CD14-positive monocyte (primary cell): ENCODE measurements at regions not wholly inside any gene's neighbourhood (a gene's known extent, or its start where the extent isn't known, plus 50 kb on each side); places are given as distances from the start of the nearest gene placed in this dataset.

Experiments used
- DNase-seq, 3 donors: peaks; one replicate each; pipeline ENCODE4 v3.0.0-alpha.2; 2011 to 2022
- H2AFZ ChIP-seq: 2 replicates; pipeline ENCODE4 v1.6.0; 2012; ENCODE audit warnings: mild to moderate bottlenecking, low read depth, low read length, inconsistent platforms; ENCODE audit not compliant: insufficient read depth, poor library complexity, severe bottlenecking
- H3K27ac ChIP-seq, 2 donors: 1 replicate in 1 of 2; 2 replicates in 1 of 2; pipeline ENCODE4 v1.5.1; 2012 to 2013; ENCODE audit warnings: low read length in 2 of 2, control low read depth in 1 of 2, inconsistent platforms in 1 of 2, low read depth in 1 of 2, mild to moderate bottlenecking in 1 of 2
- H3K27me3 ChIP-seq, 2 donors: one replicate each; pipeline versions ENCODE4 v1.6.0 to v1.6.1; 2011 to 2013; ENCODE audit warnings: low read length in 2 of 2; ENCODE audit not compliant: control insufficient read depth in 2 of 2, insufficient read depth in 2 of 2
- H3K36me3 ChIP-seq, 2 donors: replicated peaks in 1 of 2; 1 replicate in 1 of 2; 2 replicates in 1 of 2; pipeline versions ENCODE4 v1.5.1 to v1.6.1; 2012 to 2013; ENCODE audit warnings: low read length in 2 of 2, control low read depth in 1 of 2, inconsistent platforms in 1 of 2, mild to moderate bottlenecking in 1 of 2; ENCODE audit not compliant: insufficient read depth in 2 of 2, control insufficient read depth in 1 of 2
- H3K4me1 ChIP-seq, 2 donors: 1 replicate in 1 of 2; 2 replicates in 1 of 2; pipeline versions ENCODE4 v1.5.1 to v1.6.1; 2012 to 2013; ENCODE audit warnings: low read length in 2 of 2, control low read depth in 1 of 2, inconsistent platforms in 1 of 2, mild to moderate bottlenecking in 1 of 2, moderate library complexity in 1 of 2; ENCODE audit not compliant: insufficient read depth in 2 of 2, control insufficient read depth in 1 of 2
- H3K4me2 ChIP-seq: replicated peaks from 2 replicates; pipeline ENCODE3; 2012; ENCODE audit warnings: low read length, moderate library complexity, mild to moderate bottlenecking; ENCODE audit not compliant: poor library complexity, severe bottlenecking; ENCODE audit errors: extremely low read depth
- H3K4me3 ChIP-seq, 3 experiments: fragments of 200-600 bp in 1 of 3; sonication (generic) in 1 of 3; replicated peaks in 1 of 3; 1 replicate in 2 of 3; 2 replicates in 1 of 3; pipeline ENCODE4 v1.5.1; 2011 to 2013; ENCODE audit warnings: low read length in 3 of 3, mild to moderate bottlenecking in 3 of 3, control low read depth in 2 of 3, low read depth in 2 of 3, inconsistent platforms in 1 of 3, moderate library complexity in 1 of 3
- H3K79me2 ChIP-seq: 2 replicates; pipeline ENCODE4 v1.6.0; 2012; ENCODE audit warnings: mild to moderate bottlenecking, control low read depth, inconsistent platforms, low read length, moderate library complexity; ENCODE audit not compliant: insufficient read depth
- H3K9ac ChIP-seq: 2 replicates; pipeline ENCODE4 v1.6.0; 2017; ENCODE audit warnings: low read length, mild to moderate bottlenecking; ENCODE audit not compliant: insufficient read depth, poor library complexity, severe bottlenecking
- H3K9me3 ChIP-seq, 2 donors: replicated peaks in 1 of 2; 1 replicate in 1 of 2; 2 replicates in 1 of 2; pipeline versions ENCODE4 v1.5.1 to v1.6.1; 2012 to 2013; ENCODE audit warnings: low read length in 2 of 2, control low read depth in 1 of 2; ENCODE audit not compliant: control insufficient read depth in 1 of 2, insufficient read depth in 1 of 2
- H4K20me1 ChIP-seq: 2 replicates; pipeline ENCODE4 v1.6.0; 2012; ENCODE audit warnings: mild to moderate bottlenecking, low read length, control low read depth, moderate library complexity; ENCODE audit not compliant: insufficient read depth
- H3K27ac Mint-ChIP-seq, 7 donors: one replicate each; pipeline ENCODE4 v1.8.0; 2020; ENCODE audit warnings: mild to moderate bottlenecking in 7 of 7, mixed read lengths in 7 of 7, moderate library complexity in 6 of 7, inconsistent platforms in 2 of 7
- H3K27me3 Mint-ChIP-seq, 3 donors: one replicate each; pipeline ENCODE4 v1.8.0; 2021 to 2022; ENCODE audit warnings: low read depth in 3 of 3, mild to moderate bottlenecking in 3 of 3, mixed read lengths in 3 of 3, moderate library complexity in 3 of 3, inconsistent platforms in 1 of 3
- H3K36me3 Mint-ChIP-seq, 2 donors: one replicate each; pipeline ENCODE4 v1.8.0; 2020; ENCODE audit warnings: mixed read lengths in 2 of 2, inconsistent platforms in 1 of 2, mild to moderate bottlenecking in 1 of 2
- H3K4me1 Mint-ChIP-seq: one replicate; pipeline ENCODE4 v1.8.0; 2020; ENCODE audit warnings: mild to moderate bottlenecking, mixed read lengths
- H3K4me3 Mint-ChIP-seq, 2 donors: one replicate each; pipeline ENCODE4 v1.8.0; 2020; ENCODE audit warnings: mild to moderate bottlenecking in 2 of 2, mixed read lengths in 2 of 2, moderate library complexity in 1 of 2
- H3K9me3 Mint-ChIP-seq, 7 donors: one replicate each; pipeline ENCODE4 v1.8.0; 2020 to 2022; ENCODE audit warnings: mixed read lengths in 7 of 7, mild to moderate bottlenecking in 6 of 7, moderate library complexity in 6 of 7, inconsistent platforms in 2 of 7
- CTCF ChIP-seq: fragments of 200-600 bp; IDR thresholded peaks from one replicate; pipeline ENCODE4 v1.8.0; 2022; ENCODE audit warnings: antibody characterized with exemption, mild to moderate bottlenecking
- WGBS: methylation state at CpG from one replicate; pipeline ENCODE4 v1.1.5; 2013; ENCODE audit warnings: missing lambda C conversion rate; ENCODE audit not compliant: insufficient coverage; 5-methylcytosine and 5-hydroxymethylcytosine counted together
- intact Hi-C, 2 donors: fragments of 100-400 bp; cut with micrococcal nuclease; formaldehyde crosslinking; loops; one replicate each; pipeline versions ENCODE4 v1.15.0 to v1.15.1; 2023

GRCh38 chr10:128416231-128416630 lies 290.0 kb upstream of the MKI67 start:
- Mint-ChIP-seq H3K36me3 (no peaks in the 10 kb centered on the region), H3K4me3 (no peak overlapping the region), H3K27ac (no peak overlapping the region), H3K4me1 (no peaks in the 10 kb centered on the region), H3K9me3 (peaks cover 0 to 11% (median 6%) of the 10 kb centered on the region in 7 donors), H3K27me3 (peaks cover 0 to 4% (median 2%) of the 10 kb centered on the region in 3 donors)
- no peaks in the 10 kb centered on the region for H3K9me3 ChIP-seq
- DNase-seq, result no peak
- H3K4me3 ChIP-seq, result no peak overlapping the region
- no peak overlapping the region for H3K4me2 ChIP-seq
- H2AFZ ChIP-seq, result no peak overlapping the region
- intact Hi-C loops, result no loop called here
- H3K4me1 ChIP-seq, result no peaks in the 10 kb centered on the region
- H3K79me2 ChIP-seq, result no peaks in the 10 kb centered on the region
- 87% methylated on average over 3 of the region's 6 CpGs for WGBS
- no peaks in the 10 kb centered on the region for H3K36me3 ChIP-seq
- H4K20me1 ChIP-seq, result no peaks in the 10 kb centered on the region
- no peak for TF ChIP-seq CTCF
- no peak overlapping the region for H3K27ac ChIP-seq
- H3K27me3 ChIP-seq, result no peaks in the 10 kb centered on the region
- no peak overlapping the region for H3K9ac ChIP-seq

- Mint-ChIP-seq H3K27me3 (peaks cover 0 to 4% (median 2%) of the 10 kb centered on the region in 3 donors), H3K27ac (no peak overlapping the region), H3K4me1 (no peaks in the 10 kb centered on the region), H3K4me3 (no peak overlapping the region), H3K36me3 (no peaks in the 10 kb centered on the region), H3K9me3 (peaks cover 0 to 3% (median 0%) of the 10 kb centered on the region in 7 donors)
- Histone ChIP-seq H3K36me3 (no peaks in the 10 kb centered on the region), H3K4me2 (no peak overlapping the region), H3K4me3 (no peak overlapping the region), H3K4me1 (no peaks in the 10 kb centered on the region), H3K9ac (no peak overlapping the region), H3K79me2 (no peaks in the 10 kb centered on the region), H3K27ac (no peak overlapping the region), H3K9me3 (no peaks in the 10 kb centered on the region), H4K20me1 (no peaks in the 10 kb centered on the region), H3K27me3 (no peaks in the 10 kb centered on the region), H2AFZ (no peak overlapping the region)
- 100% methylated on average over 3 of the region's 3 CpGs for WGBS
- TF ChIP-seq CTCF, result no peak
- intact Hi-C loops, result no loop called here
- DNase-seq, result no peak
Observed at GRCh38 chr10:128417826-128418225, 291.6 kb upstream of the MKI67 start.
